ENCODE measurements at regions not wholly inside any gene's neighbourhood (a gene's known extent, or its start where the extent isn't known, plus 50 kb on each side); places are given as distances from the start of the nearest gene placed in this dataset.

DNA sequence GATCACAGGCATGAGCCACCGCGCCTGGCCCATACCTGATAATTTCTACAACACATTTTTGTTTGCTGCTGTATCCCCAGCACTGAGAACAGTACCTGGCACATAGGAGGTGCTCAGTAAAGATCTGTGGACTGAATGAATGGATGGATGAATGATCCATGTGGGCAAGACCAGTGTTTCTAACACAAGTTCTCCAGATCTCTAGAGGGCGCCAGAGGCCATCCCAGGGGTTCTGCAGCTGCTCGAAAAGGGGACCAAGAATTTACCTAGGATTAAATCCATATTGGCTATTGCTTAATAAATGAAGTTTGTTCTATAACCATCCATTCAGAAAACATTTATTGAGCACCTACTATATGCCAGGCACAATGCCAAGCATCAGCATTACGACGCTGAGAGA lies 167.7 kb downstream of the ACTL8 start:
- DNase-seq (ENCODE audit: extremely low read depth, low read depth), result no peak
- TF ChIP-seq, protein P1, sequence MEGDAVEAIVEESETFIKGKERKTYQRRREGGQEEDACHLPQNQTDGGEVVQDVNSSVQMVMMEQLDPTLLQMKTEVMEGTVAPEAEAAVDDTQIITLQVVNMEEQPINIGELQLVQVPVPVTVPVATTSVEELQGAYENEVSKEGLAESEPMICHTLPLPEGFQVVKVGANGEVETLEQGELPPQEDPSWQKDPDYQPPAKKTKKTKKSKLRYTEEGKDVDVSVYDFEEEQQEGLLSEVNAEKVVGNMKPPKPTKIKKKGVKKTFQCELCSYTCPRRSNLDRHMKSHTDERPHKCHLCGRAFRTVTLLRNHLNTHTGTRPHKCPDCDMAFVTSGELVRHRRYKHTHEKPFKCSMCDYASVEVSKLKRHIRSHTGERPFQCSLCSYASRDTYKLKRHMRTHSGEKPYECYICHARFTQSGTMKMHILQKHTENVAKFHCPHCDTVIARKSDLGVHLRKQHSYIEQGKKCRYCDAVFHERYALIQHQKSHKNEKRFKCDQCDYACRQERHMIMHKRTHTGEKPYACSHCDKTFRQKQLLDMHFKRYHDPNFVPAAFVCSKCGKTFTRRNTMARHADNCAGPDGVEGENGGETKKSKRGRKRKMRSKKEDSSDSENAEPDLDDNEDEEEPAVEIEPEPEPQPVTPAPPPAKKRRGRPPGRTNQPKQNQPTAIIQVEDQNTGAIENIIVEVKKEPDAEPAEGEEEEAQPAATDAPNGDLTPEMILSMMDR (IDR thresholded peaks at IDR 0.05; ENCODE audit: low read depth, low read length), result peak; percentile 40

DNA sequence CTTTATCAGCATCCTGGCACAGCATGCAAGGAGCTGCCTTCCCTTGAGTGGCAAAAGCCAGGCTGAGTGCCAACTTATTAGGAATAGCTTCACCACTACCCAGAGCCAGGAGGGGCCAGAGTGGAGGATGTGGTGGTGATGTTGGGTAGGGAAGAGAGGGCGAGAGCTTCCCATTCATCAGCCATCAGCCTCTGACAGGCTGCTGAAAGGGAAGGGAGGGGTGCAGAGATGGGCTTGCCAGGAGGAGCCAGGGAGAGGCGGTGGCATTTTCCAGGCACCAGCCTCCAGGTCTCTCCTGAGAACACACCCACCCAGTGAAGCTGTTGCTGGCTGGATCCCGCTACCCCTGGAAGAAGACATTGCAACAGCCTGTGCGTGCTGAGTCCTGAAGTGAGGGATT lies 168.5 kb downstream of the ACTL8 start:
- DNase-seq (ENCODE audit: extremely low read depth, low read depth), result no peak
- TF ChIP-seq, protein P1 (IDR thresholded peaks at IDR 0.05; ENCODE audit: low read depth, low read length), result no peak

DNA sequence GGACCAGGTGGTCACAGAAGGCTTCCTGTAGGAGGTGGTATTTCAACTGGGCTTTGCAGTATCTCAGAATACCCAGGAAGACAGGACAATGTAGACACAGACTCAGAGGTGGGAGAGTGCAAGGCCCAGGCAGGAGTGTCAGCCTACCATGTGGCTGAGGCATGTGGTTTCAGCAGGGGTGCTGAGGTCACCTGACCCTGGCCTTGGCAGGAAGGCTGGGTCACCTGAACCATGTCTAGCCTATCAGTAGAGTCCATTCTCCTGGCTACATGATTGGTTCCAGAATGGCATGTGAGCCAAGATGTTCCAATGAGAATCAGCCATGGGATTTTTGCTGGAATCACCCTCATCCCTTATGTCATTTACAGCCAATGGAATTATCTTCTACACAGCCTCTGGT lies 169.4 kb downstream of the ACTL8 start:
- TF ChIP-seq, protein P1 (IDR thresholded peaks at IDR 0.05; ENCODE audit: low read depth, low read length), result no peak
- DNase-seq (ENCODE audit: extremely low read depth, low read depth), result no peak

DNA sequence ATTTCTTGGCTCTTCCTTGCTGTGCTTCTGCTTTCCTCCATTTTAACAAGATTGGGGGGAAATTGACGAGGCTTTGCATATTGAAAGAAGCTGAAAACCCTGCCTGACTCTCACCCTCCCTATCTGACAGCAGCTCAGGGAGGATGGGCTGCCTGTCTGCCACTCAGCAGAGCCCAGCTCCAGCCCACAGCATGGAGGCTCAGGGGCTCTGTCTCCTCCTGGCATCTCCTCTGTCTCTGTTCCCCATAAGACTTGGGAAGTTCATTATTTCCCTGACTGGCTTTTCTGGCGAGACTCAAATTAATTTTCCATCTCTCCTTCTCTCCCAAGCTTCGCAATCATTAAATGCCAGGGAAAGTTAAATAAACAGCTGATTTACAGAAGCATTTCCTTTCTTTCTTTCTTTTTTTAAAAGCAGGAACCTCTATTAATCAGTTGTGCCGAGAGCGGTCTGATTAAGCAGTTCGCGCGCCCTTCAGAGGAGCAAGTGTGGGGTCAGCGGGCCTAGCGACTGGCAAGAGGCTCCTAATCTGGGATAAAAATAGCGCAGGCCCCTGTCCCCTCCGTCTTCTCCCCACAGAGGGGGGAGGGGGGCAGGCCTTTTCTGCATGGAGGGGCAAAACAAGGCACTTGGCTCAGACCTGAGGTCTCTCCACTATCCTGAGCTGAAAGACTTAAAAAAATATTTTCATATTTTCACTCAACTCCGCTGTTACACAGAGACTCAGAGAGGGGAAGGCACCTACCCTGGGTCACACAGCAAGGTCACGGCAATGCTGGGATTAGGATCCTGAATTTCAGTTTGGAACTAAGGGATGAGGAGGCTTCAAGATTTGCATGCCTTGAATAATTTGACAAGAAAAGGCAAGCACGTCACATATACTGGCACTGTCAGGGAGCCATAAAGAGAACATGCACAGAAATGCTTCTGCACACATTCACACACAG lies 170.4 kb downstream of the ACTL8 start:
- DNase-seq (ENCODE audit: extremely low read depth, low read depth), result no peak
- TF ChIP-seq, protein P1 (IDR thresholded peaks at IDR 0.05; ENCODE audit: low read depth, low read length), result no peak

DNA sequence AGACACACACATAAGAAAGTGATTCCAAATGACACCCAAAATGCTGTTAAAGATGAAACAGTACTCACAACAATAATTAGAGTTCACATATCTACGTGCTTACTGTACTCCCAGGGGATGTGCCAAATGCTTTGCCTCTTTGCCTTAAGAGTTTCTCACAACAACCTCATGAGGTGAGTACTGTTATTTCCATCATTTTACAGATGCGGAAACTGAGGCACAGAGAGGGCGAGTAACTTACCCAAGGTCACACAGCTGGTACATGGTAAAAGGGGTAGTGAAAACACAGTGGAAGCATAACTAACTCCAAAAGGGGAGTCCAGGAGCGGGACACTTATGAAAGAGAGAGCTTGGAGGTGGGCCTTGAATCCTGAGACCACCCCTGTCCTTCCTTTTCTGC lies 171.8 kb downstream of the ACTL8 start:
- DNase-seq (ENCODE audit: extremely low read depth, low read depth), result no peak
- TF ChIP-seq, protein P1 (IDR thresholded peaks at IDR 0.05; ENCODE audit: low read depth, low read length), result no peak

DNA sequence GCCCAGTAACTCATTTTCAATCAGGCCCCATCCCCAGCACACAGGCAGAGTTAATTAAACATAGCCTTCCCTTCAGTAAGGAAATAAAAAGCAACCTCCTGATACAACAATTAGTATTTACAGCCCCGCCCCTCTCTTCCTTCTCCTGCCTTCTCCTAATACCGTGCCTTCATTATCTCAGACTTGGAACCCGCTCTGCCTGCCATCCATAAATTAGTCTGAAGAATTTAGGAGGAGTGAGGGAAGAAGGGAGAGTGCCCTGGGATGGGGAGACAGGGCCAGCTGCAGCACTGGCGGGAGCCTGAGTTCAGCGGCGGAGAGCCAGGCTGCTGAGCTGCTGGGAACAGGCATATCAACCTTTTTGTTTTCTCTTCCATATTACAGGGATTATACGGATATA lies 172.8 kb downstream of the ACTL8 start:
- no peak for DNase-seq (ENCODE audit: extremely low read depth, low read depth)
- TF ChIP-seq, protein P1 (IDR thresholded peaks at IDR 0.05; ENCODE audit: low read depth, low read length), result no peak

DNA sequence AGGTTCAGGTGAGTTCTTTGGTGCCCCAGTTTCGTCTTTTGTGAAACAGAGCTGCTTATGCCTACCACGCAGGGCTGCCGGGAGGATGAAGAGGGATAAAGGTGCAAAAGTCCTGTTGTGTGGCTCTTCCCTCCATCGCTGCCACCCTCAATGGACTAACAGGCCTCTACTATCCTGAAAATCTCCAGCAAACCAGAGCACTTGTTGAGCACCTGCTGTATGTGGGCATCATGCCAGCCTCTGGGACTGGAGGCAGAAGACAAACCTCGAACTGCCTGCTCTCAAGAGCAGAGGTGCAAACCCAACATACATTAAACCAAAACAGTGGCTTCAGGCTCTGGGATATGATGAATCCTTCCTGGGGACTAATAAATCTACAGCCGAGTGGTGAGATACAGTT lies 174.1 kb downstream of the ACTL8 start:
- TF ChIP-seq, protein P1 (IDR thresholded peaks at IDR 0.05; ENCODE audit: low read depth, low read length), result no peak
- no peak for DNase-seq (ENCODE audit: extremely low read depth, low read depth)
